SK-N-MC (cell line): ENCODE measurements at regions not wholly inside any gene's neighbourhood (a gene's known extent, or its start where the extent isn't known, plus 50 kb on each side); places are given as distances from the start of the nearest gene placed in this dataset.

Source experiments
- EZH2 ChIP-seq: fragments of 200-600 bp; sonication (generic); IDR thresholded peaks from one replicate; pipeline ENCODE4 v1.6.1; 2017; ENCODE audit warnings: antibody characterized with exemption
- POLR2AphosphoS5 ChIP-seq: IDR thresholded peaks from 2 replicates; pipeline ENCODE4 v1.6.1; 2012; ENCODE audit warnings: mild to moderate bottlenecking, low read depth, low read length, borderline replicate concordance

DNA sequence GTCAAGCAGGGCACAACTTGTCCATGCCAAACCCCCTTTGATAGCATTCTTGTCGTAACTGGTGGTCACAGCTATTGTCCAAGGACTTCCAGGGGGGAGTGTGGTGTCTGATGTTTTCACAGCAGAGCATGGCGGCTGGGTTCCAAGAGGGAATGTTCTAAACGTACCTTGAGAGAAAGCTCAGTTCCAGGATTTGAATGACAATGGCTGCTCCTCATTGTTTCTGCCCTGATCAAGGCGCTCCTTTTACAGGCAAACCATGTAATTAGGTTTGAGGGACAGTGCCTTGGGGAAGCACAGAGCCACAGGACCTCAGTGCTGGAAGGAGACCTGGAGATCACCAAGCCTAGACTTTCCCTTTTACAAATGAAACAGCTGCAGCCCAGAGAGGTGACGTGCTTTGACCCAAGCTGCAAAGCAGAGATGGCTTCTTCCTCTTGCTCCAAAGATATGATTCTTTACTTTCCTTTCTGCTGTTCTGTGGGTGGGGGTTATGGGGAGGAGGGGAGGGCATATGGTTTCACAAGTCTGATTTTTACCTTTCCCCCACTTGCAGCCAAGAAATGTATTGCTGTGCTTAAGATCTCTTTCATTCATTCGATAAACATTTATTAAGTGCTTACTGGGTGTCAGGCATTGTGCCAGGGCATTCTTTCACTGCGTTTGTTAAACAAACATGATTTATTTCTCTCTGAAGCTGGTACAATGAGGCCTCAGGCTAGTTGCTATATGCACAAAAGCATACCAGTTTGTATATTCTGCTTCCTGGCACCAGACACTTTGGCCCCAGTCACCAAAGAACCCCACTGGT, 172.8 kb downstream of the KTN1 start:
- TF ChIP-seq POLR2AphosphoS5 (no peak; the same call in 1 of the 2 replicates), EZH2 (no peak)
